ENCODE measurements at regions not wholly inside any gene's neighbourhood (a gene's known extent, or its start where the extent isn't known, plus 50 kb on each side); places are given as distances from the start of the nearest gene placed in this dataset.

DNA sequence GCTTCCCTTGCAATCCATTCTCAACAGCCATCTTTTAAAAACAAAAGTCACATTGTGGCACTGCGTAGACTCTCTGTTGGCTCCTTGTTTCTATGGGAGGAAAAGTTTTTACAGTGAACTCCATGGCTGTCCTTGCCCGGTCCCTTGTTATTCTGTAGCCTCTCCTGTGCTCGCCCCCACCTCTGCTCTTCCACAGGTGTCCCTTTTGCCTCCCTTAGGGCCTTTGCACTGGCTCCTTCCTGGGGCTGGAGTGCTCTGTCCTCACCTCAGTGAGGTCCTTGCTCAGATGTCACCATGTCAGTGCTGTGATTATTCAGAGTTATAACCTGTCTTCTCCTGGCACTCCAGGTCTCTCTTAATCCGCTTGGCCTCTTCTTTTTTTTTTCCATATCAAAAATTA, 308.8 kb downstream of the DOCK8 start:
- TF ChIP-seq CTCF (conservative IDR thresholded peaks at IDR 0.05; ENCODE audit: low read depth, low read length) (no peak), POLR2A (IDR thresholded peaks at IDR 0.05; ENCODE audit: low read depth, low read length) (no peak), RFX5 (IDR thresholded peaks at IDR 0.05; ENCODE audit: low read depth, low read length) (no peak), CEBPB (IDR thresholded peaks at IDR 0.05; ENCODE audit: low read depth, low read length) (no peak), BHLHE40 (IDR thresholded peaks at IDR 0.05; ENCODE audit: low read depth, low read length) (no peak), RAD21 (IDR thresholded peaks at IDR 0.05; ENCODE audit: low read length) (no peak), SMC3 (IDR thresholded peaks at IDR 0.05; ENCODE audit: low read depth, low read length) (no peak), RCOR1 (IDR thresholded peaks at IDR 0.05; ENCODE audit: insufficient replicate concordance, low read length) (no peak)
- TF ChIP-seq, protein P1, sequence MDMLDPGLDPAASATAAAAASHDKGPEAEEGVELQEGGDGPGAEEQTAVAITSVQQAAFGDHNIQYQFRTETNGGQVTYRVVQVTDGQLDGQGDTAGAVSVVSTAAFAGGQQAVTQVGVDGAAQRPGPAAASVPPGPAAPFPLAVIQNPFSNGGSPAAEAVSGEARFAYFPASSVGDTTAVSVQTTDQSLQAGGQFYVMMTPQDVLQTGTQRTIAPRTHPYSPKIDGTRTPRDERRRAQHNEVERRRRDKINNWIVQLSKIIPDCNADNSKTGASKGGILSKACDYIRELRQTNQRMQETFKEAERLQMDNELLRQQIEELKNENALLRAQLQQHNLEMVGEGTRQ (IDR thresholded peaks at IDR 0.05; ENCODE audit: low read depth, low read length): no peak

Measured in IMR-90 (cell line).